GM18870 (cell line): ENCODE measurements at regions not wholly inside any gene's neighbourhood (a gene's known extent, or its start where the extent isn't known, plus 50 kb on each side); places are given as distances from the start of the nearest gene placed in this dataset.

Experiments
- ATAC-seq: cut with Tn5 transposase; IDR thresholded peaks from one replicate; pipeline ENCODE4 v1.9.1; 2021; ENCODE audit warnings: moderate library complexity; ENCODE audit not compliant: unreplicated experiment

DNA sequence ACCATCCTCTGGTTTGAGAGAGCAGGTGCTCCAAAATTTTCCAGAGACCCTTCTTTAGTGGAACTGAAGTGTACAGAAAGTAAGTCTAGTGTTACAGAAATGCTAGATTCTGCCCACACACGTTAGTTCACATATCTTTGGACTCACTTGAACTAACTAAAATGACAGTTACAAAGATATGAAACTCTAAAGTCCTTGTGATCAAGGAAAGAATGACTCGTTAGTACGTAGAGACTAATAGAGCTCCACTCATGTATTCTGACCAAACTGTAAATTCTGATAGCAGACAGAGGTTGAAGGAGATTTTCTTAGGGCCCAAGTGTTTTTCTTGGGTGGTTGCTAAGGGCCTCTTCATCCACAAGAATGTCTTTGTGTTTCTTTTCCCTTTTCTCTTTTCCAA, 491.5 kb upstream of the B3GALT2 start:
- ATAC-seq: no peak

DNA sequence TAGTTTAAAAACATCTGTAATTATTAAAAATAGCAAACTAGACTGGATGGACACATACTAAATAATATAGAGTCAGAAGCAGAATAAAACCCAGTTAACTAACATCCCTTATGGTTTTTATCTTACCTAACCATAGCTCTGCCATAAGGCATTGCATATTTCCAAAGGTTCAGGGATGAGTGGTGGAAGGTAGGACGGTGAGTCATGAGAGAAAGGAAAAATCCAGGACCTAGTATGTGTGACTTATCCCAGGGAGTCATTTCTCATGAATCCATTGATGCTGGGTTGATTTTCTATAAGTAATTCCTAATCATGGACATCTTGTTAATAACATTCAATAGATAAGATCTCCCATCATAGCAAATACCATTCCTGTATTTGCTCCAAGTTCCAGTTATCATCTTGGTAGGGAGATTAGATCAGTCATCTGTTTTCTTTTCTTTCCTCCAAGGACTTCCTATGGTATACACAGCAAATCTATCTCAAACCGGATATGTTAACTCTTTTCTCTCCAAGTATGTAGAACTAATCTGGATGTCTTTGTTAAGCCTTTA, 490.7 kb upstream of the B3GALT2 start:
- ATAC-seq: no peak

DNA sequence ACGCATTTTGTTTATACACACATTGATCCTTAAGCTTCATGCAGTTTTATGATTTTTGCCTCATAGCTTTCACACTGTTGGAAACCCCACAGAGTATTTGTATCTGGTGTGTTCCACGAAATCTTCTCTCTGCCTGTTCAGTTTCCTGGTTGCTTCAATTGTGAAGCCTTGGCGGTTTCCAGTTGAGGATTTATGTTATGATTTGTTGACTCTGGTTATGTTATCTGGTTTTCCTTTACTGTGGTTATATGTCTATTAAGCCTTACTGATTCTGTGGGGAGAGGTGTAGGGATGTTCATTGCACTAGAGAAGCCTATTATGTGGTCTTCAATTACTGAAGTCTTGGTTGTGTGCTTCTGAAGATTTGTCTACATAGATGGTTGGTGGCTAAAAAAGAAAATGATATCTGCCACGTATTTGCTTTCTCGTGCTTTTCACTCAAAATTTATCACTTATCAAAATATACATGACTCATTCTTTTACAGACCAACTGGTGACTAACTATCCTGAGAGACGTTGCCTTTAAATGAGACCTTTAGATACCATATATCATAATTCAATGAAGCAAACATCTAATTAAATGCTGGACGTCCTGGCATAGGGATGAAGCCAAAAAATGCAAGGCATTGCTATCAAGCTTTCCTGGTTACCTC, 488.0 kb upstream of the B3GALT2 start:
- ATAC-seq: no peak

DNA sequence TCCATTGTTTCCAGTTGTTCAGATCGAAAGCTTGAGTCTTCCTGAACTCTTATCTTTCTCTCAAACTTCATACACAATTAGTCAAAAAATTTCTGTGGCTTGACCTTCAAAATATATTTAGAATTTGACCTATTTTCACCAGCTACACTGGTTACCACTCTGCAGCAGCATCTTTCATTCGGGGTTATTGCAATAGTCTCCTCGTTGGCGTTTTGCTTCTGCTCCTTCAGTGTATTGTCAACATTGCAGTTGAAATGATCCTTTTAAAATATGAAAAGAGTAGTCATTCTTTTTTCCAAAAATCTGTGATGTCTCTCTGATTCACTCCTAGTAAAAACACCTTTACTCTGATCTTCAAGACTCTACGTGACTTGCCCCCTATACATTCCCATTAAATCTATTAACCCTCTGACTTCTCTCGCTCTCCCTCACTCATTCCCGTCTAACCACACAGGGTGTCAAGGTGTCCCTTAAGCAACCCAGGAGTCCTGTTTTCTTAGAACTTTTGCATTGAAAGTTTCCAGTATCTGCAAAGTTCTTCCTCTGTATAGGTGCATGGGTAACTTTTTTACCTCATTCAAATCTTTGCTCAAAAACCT, 480.2 kb upstream of the B3GALT2 start:
- ATAC-seq: no peak

DNA sequence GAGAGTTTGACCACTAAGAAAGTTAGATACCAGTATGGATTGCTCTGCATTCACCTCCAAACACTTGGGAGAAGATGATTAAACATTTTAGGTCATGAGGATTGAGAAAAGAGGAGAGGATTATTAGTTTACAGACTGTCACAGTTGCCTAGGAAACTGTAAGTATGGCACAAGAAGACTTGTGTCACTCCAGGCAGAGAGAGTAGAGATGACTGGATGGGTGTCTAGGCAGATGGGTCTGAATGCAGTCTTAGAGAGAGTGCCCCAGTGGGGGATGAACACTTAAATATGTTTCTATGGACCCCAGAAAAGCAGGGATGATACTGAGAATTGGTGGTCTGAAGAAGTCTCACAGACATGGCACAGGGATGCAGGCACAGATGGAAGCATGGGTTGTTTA, 477.6 kb upstream of the B3GALT2 start:
- ATAC-seq: no peak

DNA sequence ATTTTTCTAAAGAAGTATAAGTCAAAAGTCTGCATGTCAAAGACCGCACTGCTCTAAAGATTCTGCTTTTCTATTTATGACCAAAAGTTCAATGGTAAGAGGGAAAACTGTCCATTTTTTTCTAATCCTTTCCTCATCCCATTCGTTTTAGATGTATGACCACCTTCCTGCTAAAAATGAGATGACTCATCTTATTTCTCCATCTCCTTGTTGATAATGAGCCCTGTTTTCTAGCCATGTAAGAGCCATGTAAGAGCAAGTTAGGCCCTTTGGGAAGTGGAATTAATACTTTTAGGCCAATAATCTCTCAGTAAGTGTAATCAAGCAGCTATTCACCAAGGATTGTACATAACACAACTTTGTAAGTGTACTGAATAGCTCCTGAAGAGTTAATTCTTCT, 475.6 kb upstream of the B3GALT2 start:
- no peak for ATAC-seq

DNA sequence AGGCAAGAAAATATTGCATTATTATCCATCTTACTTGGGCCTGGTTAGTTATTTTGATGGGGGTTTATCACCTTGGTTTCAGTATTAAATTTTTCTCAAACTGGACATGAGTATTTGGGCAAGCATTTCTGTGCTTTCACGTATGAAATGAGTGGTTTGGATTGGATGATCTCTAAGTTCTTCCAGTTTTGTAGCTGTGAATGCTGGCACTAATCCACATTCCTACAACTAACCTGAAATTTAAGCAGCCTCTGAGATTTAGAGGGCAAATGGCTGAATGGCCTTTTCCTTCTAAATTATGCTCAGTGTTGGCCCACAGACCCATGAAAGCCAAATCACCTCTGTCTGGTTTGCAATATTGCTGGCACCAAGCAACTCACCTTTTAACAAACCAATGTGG, 475.0 kb upstream of the B3GALT2 start:
- no peak for ATAC-seq

DNA sequence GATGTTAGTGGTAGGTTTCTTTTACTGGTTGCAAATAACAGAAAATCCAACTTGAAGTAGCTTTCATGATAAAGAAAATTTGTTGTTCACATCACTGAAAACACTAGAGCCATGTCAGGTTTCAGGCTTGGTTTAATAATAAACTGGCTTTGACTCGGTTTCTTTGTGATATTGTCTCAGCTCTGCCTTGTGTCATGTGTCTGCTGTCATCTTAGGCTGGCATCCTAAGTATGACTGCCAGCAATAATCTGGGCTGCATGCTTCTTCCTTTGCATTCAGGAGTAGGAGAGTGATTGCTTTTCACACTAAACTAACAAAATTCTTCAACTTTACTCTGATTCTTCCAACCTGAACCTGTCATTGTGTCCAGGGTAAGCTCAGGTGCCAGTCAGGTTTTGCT, 474.0 kb upstream of the B3GALT2 start:
- no peak for ATAC-seq

DNA sequence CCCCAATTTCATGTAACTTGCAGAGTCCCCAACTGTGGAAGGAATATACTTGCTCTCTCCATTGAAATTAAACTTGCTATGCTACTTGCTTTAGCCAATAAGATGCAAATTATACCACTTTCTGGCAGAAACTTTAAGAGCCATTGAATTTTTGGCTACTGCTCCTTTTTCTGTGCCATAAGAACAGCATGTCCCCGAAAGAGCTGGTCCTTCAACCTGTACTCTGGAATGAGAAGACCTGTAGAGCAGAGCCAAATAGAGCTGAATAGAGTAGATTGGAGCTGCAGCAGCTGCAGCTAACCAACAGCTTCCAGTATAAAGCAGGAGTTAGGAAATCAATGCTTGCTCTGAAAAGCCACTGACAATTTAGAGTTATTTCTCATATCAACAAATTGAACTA, 472.3 kb upstream of the B3GALT2 start:
- no peak for ATAC-seq

DNA sequence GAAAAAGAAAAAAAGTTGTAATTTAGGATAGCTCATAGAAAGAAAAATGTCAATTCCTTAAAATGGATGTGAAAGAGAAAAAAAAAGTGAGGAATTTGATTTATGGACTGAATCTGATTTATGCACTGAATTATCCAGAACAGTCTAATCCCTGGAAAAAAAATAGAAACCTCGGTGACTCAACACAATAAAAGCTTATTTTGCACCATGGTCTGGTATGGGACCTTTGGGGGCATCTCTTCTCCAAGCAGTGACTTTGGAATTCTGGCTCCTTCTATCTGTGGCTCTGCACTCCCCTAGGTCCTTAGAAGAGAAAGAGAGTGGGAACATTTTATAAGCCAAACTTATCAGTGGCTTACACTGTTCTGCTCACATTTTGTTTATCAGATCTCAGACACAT, 471.7 kb upstream of the B3GALT2 start:
- ATAC-seq: no peak

DNA sequence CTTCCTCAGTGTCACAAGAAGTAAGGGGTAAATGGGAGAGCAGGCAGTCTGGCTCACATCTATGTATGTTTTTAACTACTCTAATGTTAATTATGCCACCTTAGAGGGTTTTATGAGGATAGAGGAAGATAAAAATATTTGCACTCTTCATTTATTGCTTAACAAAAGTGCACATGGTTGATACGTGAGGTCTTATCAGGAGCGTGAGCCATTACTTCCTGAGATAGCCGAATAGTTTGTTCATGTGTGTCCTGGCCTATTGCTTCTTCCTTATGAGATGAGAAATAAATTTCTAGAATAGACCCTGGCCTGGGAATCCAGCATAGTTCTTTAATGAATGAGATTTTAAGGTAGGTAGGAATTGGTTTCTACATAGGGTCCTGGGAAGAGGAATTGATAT, 471.1 kb upstream of the B3GALT2 start:
- ATAC-seq: no peak

DNA sequence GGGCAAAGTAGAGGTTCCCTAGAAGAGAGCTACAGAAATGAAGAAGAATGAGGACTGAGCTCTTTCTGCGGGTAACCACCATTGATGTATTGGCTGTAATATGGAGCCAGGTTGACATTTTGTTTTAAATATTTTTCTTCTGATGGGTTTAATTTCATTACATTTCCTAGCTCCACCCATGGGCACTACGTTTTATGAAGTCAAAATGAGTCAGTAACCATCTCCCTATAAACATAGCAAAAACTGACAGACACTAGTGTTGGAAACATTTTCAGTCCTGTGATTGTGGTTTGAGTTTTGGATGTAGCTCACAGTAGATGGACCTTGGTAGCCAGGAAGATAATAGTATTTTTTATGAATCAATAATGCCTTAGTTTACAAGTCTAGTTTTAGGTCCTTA, 470.4 kb upstream of the B3GALT2 start:
- ATAC-seq: no peak

DNA sequence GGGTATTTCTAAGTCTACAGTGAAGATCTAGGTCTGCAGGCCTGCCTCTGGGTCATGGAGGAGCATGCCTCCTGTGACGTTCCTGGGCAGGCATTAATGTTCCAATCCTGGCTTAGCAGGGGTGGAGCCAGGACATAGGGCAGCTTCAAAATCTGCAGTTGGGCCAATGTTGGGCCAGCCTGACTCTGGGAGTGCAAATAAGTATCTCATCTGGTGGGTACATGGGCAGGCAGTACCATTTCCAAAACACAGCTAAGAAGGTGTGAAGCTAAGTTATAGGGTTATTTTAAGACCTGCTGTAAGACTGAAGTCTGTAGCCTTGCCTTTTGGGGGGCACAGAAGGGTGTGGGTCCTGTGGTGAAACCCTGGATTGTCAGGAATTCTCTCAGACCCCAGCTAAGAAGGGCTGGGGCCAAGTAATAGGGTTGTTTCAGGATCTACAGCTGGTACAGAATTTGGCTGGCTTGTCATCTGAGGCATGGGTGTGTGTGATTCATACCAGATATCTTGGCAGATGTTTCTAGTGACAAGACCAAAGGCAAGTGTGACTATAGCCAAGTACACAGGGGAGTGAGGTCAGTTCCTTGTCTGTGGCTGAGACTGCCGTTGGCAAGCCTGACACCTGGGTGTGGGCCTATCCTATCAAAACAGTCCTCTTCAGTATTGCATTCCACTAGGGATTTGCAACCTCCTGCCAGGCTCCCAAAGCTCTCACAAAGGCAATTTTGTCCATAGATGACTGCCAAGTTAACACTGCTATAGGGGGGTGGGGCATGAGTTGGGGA, 468.7 kb upstream of the B3GALT2 start:
- ATAC-seq: no peak

DNA sequence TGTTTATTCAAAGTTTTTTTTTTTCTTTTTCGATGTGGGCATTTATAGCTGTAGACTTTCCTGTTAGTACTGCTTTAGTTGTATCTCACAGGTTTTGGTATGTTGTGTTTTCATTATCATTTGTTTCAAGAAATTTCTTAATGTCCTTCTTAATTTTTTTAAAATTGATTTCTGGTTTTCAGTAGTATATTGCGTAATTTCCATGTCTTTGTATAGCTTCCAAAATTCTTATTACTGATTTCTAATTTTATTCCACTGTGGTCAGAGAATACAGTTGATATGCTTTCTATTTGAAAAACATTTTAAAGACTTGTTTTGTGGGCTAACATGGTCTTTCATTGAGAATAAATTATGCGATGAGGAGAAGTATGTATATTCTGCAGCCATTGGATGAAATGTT, 463.2 kb upstream of the B3GALT2 start:
- ATAC-seq: no peak

DNA sequence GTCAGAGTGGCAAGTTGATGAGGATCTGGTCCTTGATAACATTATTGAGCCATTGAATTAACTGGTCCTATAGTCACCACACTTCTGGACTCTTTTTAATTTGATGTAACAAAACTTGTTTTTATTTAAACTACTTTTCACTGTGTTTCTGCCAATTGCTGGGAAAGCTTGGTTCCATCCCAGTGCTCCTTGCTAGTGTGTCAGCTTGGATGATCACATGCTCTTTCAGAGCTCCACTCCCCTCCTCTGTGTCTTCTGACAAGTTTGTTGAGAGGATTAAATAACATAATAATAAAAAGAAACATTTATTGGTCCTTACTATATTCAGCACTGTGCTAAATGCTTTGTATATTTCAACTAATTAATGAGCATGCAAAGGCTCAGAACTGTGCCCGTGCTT, 448.5 kb upstream of the B3GALT2 start:
- ATAC-seq: no peak

DNA sequence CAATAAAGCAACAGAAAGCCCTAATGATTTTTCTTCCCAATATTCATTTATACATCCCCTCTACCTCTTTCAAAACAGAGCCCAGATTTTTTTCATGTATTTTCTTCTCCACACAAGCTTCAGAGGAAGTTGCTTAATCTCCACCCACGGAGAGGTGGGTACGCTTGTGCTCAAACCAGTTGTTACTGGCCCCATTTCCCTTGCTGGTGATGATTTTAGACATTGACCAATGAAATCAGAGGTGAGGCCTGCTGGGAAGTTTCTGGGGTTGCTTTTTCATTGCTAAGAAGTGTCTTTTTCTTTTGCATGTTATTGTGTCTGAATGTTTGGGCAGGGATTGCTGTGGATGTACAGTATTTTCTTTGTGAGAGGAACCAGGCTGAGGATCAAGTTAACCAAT, 448.1 kb upstream of the B3GALT2 start:
- ATAC-seq: no peak

DNA sequence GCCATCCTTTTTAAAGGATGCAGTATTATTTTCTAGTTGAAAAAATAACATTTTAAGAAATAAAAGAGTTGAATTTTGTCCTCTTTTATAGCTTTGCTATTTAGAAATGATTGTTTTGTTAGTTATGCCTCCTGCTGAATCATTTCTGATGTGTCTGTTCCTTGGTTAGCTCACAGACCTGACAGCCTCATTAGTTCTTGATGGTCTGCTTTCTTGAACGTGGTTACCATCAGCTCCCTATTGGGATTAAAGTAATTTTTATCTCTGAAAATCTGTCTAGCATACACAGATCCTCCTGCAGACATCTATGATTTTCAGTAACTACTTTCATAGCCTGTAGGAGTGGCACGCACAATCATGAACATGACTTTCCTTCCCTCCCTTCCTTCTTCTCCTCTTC, 447.6 kb upstream of the B3GALT2 start:
- ATAC-seq: no peak

DNA sequence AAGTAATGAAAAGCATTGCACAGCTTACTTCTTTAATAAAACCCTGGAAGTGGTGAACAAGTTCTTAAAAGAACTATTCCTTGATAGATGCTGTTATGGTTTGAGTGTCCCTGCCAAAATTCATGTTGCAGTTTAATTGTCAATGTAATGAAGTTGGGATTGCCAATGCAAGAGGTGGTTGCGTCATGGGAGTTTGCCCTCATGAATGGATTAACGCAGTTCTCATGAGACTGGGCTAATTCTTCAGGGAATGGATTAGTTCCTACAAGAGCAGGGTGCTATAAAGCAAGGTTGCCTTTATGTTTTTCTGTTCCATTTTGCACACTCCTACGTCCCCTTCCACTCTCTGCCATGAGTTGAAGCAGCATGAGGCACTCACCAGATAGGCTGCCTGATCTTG, 446.7 kb upstream of the B3GALT2 start:
- no peak for ATAC-seq

DNA sequence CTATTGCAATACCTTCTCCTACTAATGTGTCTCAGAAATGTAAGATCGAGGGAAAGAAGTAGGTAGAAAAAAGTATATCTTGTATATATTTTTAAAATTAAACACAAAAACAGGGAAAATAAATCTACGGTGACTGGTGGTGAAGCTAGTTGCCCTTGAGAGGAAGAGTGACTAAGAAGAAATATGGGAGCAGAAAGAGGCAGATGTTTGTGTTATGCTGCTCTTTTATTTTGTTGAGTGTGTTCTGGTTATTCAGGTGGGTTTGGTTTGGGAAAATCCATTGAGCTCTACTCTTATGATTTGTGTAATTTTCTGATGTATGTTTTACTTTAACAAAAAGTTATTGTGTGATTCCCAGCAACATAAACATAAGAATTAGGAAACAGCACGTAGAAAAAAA, 444.9 kb upstream of the B3GALT2 start:
- no peak for ATAC-seq

DNA sequence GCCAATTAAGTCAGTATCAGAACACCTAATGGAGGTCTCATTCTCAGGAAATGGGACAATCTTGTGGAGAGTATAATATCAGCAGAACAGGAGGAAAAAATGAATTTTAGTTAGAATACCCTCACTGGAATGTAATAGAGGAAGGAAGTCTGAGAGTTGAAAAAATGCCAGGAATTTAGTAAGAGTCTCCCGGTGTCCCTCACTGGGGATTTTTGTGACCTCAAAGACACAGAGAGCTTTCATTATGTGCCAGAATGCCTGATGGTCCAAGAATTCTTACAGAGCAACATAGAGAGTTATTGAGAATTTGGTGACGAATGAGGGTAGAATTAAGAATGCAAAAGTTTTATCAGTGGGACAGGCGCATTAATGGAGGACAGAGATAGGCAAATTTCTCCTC, 443.5 kb upstream of the B3GALT2 start:
- ATAC-seq: no peak

DNA sequence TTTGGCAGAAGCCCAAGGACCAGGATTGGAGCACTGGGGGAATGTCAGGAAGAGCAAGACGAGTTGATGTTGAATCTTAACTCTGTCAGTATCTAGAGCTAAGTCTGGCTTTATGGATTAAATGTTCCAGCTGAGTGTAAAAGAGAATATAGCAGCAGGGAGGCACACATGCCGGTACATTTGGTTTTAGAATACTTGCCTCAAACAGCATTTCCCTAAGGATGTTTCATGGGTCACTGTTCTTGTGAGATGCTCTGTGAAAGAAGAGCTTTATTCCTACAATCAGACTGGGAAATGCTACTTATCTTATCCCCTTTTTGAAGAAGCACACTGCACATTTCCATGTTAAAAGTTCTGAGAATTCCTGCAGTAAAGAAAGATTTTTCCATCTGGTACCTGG, 440.3 kb upstream of the B3GALT2 start:
- no peak for ATAC-seq

DNA sequence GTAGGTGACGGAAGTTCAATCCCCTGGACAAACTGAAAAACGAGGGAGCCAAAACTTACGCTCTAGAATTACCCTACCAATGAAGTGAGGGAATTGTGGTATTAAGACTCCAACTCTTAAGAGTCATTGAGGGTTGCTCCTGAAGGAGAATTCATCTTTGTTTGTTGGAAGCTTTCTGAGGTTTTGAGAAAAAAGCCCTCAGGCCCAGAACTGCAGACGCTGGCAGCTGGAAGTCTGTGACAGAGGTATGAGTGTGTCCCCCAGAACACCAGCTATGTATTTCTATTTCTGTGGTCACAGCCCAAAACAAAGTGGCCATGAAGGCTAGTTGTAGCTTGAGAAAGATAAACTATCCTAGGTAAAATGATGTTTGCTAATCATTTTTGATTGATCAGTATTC, 438.8 kb upstream of the B3GALT2 start:
- no peak for ATAC-seq
